Neural progenitor cell (in vitro differentiated cells): ENCODE measurements at regions not wholly inside any gene's neighbourhood (a gene's known extent, or its start where the extent isn't known, plus 50 kb on each side); places are given as distances from the start of the nearest gene placed in this dataset.

ENCODE experiments used
- DNase-seq: peaks from one replicate; pipeline ENCODE4 v3.0.0-alpha.2; 2016; ENCODE audit warnings: low spot score
- H2AFZ ChIP-seq: fragments of 200-600 bp; sonication (generic); replicated peaks from 2 replicates; pipeline ENCODE4 v1.6.1; 2016; ENCODE audit warnings: antibody characterized with exemption
- H3F3A ChIP-seq: fragments of 200-600 bp; sonication (generic); 2 replicates; pipeline ENCODE4 v1.6.1; 2016; ENCODE audit warnings: antibody characterized with exemption, low read depth
- H3K27ac ChIP-seq: fragments of 200-600 bp; sonication (generic); 2 replicates; pipeline ENCODE4 v1.5.1; 2016; ENCODE audit warnings: mild to moderate bottlenecking
- H3K27me3 ChIP-seq: fragments of 200-600 bp; sonication (generic); 2 replicates; pipeline ENCODE4 v1.6.1; 2016; ENCODE audit warnings: mild to moderate bottlenecking, moderate library complexity
- H3K36me3 ChIP-seq: fragments of 200-600 bp; sonication (generic); 2 replicates; pipeline ENCODE4 v1.5.1; 2016
- H3K4me1 ChIP-seq: fragments of 200-600 bp; sonication (generic); 2 replicates; pipeline ENCODE4 v1.6.1; 2016; ENCODE audit warnings: mixed run types
- H3K4me2 ChIP-seq: fragments of 200-600 bp; sonication (generic); 2 replicates; pipeline ENCODE4 v1.6.1; 2016
- H3K4me3 ChIP-seq: fragments of 200-600 bp; sonication (generic); 2 replicates; pipeline ENCODE4 v1.5.1; 2016
- H3K79me2 ChIP-seq: fragments of 200-600 bp; sonication (generic); 2 replicates; pipeline ENCODE4 v1.6.1; 2016; ENCODE audit warnings: low read depth
- H3K9ac ChIP-seq: fragments of 200-600 bp; sonication (generic); 2 replicates; pipeline ENCODE4 v1.6.1; 2016
- H3K9me3 ChIP-seq: fragments of 200-600 bp; sonication (generic); 2 replicates; pipeline ENCODE4 v1.5.1; 2016; ENCODE audit warnings: low read depth
- H4K20me1 ChIP-seq: fragments of 200-600 bp; sonication (generic); 2 replicates; pipeline ENCODE4 v1.6.1; 2016; ENCODE audit warnings: low read depth
- H3K27ac Mint-ChIP-seq: 3 replicates; pipeline ENCODE4 v1.8.0; 2021; ENCODE audit warnings: mixed read lengths
- H3K27me3 Mint-ChIP-seq: 2 replicates; pipeline ENCODE4 v1.8.0; 2022; ENCODE audit warnings: low read depth, mild to moderate bottlenecking, inconsistent platforms, moderate library complexity, mixed read lengths; ENCODE audit not compliant: insufficient read depth
- H3K36me3 Mint-ChIP-seq: 3 replicates; pipeline ENCODE4 v1.8.0; 2021; ENCODE audit warnings: mixed read lengths
- H3K4me1 Mint-ChIP-seq: 3 replicates; pipeline ENCODE4 v1.8.0; 2021; ENCODE audit warnings: mixed read lengths
- H3K4me3 Mint-ChIP-seq: 3 replicates; pipeline ENCODE4 v1.8.0; 2021; ENCODE audit warnings: mild to moderate bottlenecking, moderate library complexity, mixed read lengths
- H3K9me3 Mint-ChIP-seq: 3 replicates; pipeline ENCODE4 v1.8.0; 2020; ENCODE audit warnings: mixed read lengths
- EZH2 ChIP-seq: fragments of 200-600 bp; sonication (generic); IDR thresholded peaks from 2 replicates; pipeline ENCODE4 v1.6.1; 2017; ENCODE audit warnings: antibody characterized with exemption, mild to moderate bottlenecking, moderate library complexity
- EZH2phosphoT487 ChIP-seq: fragments of 200-600 bp; sonication (generic); IDR thresholded peaks from 2 replicates; pipeline ENCODE4 v1.6.1; 2017; ENCODE audit warnings: antibody characterized with exemption
- TF ChIP-seq, protein P1 (sequence below): fragments of 200-600 bp; sonication (generic); IDR thresholded peaks from 2 replicates; pipeline ENCODE4 v1.5.1; 2017; ENCODE audit warnings: antibody characterized with exemption, mild to moderate bottlenecking

DNA sequence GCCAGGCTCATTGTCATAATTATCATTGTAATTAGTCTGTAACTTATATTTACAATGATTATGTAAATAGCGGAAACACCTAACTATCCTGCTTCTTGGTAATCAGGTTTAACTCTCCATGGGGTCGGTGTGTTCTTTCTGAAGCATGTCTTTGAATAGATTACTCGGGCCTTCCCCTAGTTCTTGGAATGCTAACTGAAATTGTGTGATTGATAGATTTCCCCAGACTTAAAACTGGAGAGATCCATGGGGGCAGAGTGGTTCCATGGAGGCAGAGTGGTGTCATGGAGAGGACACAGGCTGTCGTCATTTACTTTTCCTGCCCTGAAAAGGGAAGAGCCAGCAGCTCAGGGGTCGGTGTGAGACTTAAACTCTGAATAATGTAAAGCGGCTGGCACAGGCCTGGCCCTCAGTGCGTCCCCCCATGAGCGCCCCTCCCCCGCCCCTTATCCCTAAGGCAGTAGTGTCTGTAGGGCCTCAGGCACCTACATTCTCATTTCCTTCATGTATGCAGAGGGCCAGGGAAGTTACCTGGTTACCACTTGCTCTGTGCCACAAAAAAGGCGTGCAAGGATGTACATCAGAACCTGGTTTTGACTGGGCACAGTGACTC lies 225.1 kb downstream of the TM9SF2 start:
- TF ChIP-seq EZH2phosphoT487: no peak
- TF ChIP-seq, protein P1, sequence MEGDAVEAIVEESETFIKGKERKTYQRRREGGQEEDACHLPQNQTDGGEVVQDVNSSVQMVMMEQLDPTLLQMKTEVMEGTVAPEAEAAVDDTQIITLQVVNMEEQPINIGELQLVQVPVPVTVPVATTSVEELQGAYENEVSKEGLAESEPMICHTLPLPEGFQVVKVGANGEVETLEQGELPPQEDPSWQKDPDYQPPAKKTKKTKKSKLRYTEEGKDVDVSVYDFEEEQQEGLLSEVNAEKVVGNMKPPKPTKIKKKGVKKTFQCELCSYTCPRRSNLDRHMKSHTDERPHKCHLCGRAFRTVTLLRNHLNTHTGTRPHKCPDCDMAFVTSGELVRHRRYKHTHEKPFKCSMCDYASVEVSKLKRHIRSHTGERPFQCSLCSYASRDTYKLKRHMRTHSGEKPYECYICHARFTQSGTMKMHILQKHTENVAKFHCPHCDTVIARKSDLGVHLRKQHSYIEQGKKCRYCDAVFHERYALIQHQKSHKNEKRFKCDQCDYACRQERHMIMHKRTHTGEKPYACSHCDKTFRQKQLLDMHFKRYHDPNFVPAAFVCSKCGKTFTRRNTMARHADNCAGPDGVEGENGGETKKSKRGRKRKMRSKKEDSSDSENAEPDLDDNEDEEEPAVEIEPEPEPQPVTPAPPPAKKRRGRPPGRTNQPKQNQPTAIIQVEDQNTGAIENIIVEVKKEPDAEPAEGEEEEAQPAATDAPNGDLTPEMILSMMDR: no peak
- no peak for TF ChIP-seq EZH2
- Mint-ChIP-seq H3K4me1 (peaks cover 87% of the 10 kb centered on the region), H3K4me3 (peak overlapping the region; percentile 87), H3K36me3 (peaks cover 17% of the 10 kb centered on the region), H3K27me3 (peaks cover 5% of the 10 kb centered on the region), H3K27ac (peak overlapping the region; percentile 99), H3K9me3 (no peaks in the 10 kb centered on the region)
- Histone ChIP-seq H3K4me3 (no peak overlapping the region), H3K9me3 (no peaks in the 10 kb centered on the region), H3K79me2 (peaks cover 19% of the 10 kb centered on the region), H3K36me3 (no peaks in the 10 kb centered on the region), H3K4me1 (peaks cover 85% of the 10 kb centered on the region), H3F3A (peaks cover 76% of the 10 kb centered on the region), H3K27me3 (no peaks in the 10 kb centered on the region), H3K9ac (no peak overlapping the region), H2AFZ (no peak overlapping the region), H4K20me1 (no peaks in the 10 kb centered on the region), H3K27ac (peak overlapping the region; percentile 98), H3K4me2 (peak overlapping the region; percentile 69)
- DNase-seq: peak; percentile 70

DNA sequence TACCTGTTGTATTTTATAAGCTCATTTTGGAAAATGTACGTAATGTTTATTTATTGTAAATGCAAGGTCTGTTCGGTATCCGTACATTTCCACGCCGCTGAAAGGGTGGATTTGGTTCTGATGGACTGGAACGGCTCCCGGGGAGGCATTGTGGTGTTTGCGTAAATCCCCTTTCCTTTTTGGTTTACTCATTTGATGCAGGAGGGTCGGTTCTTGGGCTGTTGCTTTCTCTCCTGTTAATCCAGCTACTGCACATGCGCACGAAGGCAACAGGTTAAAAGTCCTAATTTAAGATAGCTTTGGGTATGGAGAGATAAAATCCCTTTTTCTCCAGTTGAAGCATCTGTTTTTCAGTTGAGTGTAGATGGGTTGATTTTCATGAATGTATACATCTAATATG lies 224.4 kb downstream of the TM9SF2 start:
- Mint-ChIP-seq H3K4me3 (peak overlapping the region; percentile 87), H3K36me3 (peaks cover 17% of the 10 kb centered on the region), H3K4me1 (peaks cover 85% of the 10 kb centered on the region), H3K9me3 (no peaks in the 10 kb centered on the region), H3K27ac (peak overlapping the region; percentile 99), H3K27me3 (peaks cover 5% of the 10 kb centered on the region)
- Histone ChIP-seq H3K27ac (peak overlapping the region; percentile 98), H3F3A (peaks cover 79% of the 10 kb centered on the region), H2AFZ (no peak overlapping the region), H3K27me3 (no peaks in the 10 kb centered on the region), H3K4me3 (peak overlapping the region; percentile 19), H3K9me3 (no peaks in the 10 kb centered on the region), H3K4me1 (peaks cover 88% of the 10 kb centered on the region), H3K4me2 (peak overlapping the region; percentile 69), H3K79me2 (peaks cover 19% of the 10 kb centered on the region), H4K20me1 (no peaks in the 10 kb centered on the region), H3K9ac (no peak overlapping the region), H3K36me3 (no peaks in the 10 kb centered on the region)
- TF ChIP-seq, protein P1: no peak
- no peak for TF ChIP-seq EZH2
- no peak for TF ChIP-seq EZH2phosphoT487
- peak; percentile 85 for DNase-seq

DNA sequence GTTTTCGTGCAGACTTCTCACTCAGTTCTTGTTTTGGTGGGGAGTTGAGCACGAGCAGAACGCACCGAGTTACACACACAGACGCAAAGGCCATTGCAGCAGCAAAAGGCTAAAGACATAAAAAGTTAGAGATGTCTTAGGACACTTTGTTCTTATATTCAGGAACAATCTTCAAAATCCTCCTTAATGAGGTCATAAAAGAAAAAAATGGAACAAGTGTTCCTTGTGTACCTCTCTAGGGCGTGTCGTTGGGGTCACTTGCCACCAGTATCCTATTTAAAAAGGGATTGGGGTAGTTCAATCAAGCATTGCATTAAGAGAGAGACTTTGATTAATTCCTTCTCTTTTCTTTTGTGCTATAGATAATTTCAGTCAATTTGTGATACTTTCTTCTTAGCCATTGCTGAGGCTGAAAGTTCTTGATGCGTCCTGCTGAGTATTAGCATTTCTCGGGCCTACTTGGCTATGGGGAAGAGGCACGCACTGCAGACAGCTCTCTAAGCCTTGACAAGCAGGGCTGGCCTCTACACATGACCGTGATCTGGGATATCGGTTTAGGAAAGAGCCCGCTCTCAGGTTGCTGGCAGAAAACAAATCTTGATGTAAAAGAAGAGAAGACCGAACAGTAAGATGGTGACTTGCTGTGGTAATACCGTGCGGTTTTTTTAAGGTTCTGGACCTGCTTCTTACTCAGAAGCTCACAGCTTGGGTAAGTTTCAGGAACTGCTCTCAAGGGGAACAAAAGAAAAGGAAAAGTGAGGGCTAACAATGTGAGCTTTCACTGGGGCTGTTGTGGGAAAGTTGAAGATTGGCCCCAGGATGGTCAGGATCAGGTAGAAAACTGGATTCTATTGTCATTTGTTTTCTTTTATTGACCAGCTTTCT lies 223.6 kb downstream of the TM9SF2 start:
- peaks cover 85% of the 10 kb centered on the region for H3K4me1 Mint-ChIP-seq
- H3K4me2 ChIP-seq: peak overlapping the region; percentile 69

More for the DNA sequence above, 223.6 kb downstream of the TM9SF2 start:
- H3K27me3 Mint-ChIP-seq: peaks cover 3% of the 10 kb centered on the region
- peak; percentile 51 for DNase-seq
- peak overlapping the region; percentile 99 for H3K27ac Mint-ChIP-seq
- TF ChIP-seq EZH2phosphoT487 (no peak), EZH2 (no peak)
- TF ChIP-seq, protein P1: no peak
- peaks cover 11% of the 10 kb centered on the region for H3K36me3 Mint-ChIP-seq
- H3K36me3 ChIP-seq: no peaks in the 10 kb centered on the region
- H3K27ac ChIP-seq: peak overlapping the region; percentile 98
- peaks cover 96% of the 10 kb centered on the region for H3K4me1 ChIP-seq
- peak overlapping the region; percentile 19 for H3K4me3 ChIP-seq
- H3F3A ChIP-seq: peaks cover 87% of the 10 kb centered on the region
- no peaks in the 10 kb centered on the region for H3K27me3 ChIP-seq
- no peaks in the 10 kb centered on the region for H3K9me3 ChIP-seq
- H3K9me3 Mint-ChIP-seq: no peaks in the 10 kb centered on the region
- no peak overlapping the region for H3K9ac ChIP-seq
- no peaks in the 10 kb centered on the region for H4K20me1 ChIP-seq
- H3K4me3 Mint-ChIP-seq: peak overlapping the region; percentile 87
- H3K79me2 ChIP-seq: peaks cover 19% of the 10 kb centered on the region
- H2AFZ ChIP-seq: no peak overlapping the region
